ENCODE measurements at regions not wholly inside any gene's neighbourhood (a gene's known extent, or its start where the extent isn't known, plus 50 kb on each side); places are given as distances from the start of the nearest gene placed in this dataset.
"Not testable (repeated sequence)": the region's sequence is repeated elsewhere in the genome, so short reads cannot be mapped to it uniquely, and the experiment has no call there.

- no peak for DNase-seq
- ATAC-seq = no peak
- intact Hi-C loops (cut with DNase I, micrococcal nuclease) = no loop called here
These were observed 144.9 kb upstream of the MTPN start for GRCh38 chr7:136122026-136122425.

GRCh38 chr7:136117539-136117938 lies 140.4 kb upstream of the MTPN start:
- ATAC-seq = no peak
- DNase-seq = no peak
- intact Hi-C loops (cut with DNase I, micrococcal nuclease) = no loop called here

GRCh38 chr7:136116186-136116585 lies 139.0 kb upstream of the MTPN start:
- ATAC-seq = no peak
- no peak for DNase-seq
- intact Hi-C loops (cut with DNase I, micrococcal nuclease) = no loop called here

DNA sequence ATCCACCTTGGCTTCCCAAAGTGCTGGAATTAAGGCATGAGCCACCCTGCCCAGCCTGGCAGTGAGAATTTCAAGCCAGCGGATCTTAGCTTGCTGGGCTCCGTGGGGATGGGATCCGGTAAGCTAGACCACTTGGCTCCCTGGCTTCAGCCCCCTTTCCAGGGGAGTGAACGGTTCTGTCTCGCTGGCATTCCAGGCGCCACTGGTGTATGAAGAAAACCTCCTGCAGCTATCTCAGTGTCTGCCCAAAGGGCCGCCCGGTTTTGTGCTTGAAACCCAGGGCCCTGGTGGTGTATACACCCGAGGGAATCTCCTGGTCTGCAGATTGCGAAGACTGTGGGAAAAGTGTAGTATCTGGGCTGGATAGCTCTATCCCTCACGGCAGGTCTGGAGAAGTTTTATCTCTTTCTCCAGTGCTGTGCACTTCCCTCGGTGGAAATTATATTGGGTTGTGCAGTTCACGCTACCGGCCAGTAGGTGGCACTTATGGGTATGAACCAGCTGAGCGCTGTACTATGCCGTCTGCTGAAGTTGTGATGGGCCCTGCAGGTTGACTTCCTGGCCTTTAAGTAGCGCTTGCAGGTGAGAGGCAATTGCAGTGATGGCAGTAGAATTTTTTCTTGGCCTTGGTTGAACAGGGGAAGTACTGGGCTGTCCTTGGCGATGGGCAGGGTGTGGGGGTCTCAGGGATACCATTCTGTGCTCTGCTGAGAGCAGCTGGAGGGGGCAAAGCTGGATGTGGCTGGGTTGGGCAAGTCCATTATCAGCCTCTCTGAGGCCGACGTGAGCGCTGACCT lies 138.0 kb upstream of the MTPN start:
- ATAC-seq = peak; percentile 39
- peak in 1 of 2 donors; percentile 25 for DNase-seq
- intact Hi-C loops (cut with DNase I, micrococcal nuclease) = no loop called here

GRCh38 chr7:136114467-136114866 lies 137.3 kb upstream of the MTPN start:
- ATAC-seq; DNase-seq; intact Hi-C loops (cut with DNase I, micrococcal nuclease): not testable (repeated sequence)

DNA sequence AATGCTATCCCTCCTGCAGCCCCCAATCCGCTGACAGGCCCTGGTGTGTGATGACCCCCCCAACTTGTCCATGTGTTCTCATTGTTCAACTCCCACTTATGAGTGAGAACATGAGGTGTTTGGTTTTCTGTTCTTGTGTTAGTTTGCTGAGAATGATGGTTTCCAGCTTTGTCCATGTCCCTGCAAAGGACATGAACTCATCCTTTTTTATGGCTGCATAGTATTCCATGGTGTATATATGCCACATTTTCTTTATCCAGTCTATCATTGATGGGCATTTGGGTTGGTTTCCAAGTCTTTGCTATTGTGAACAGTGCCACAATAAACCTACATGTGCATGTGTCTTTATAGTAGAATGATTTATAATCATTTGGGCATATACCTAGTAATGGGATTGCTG lies 131.9 kb upstream of the MTPN start:
- intact Hi-C loops (cut with DNase I, micrococcal nuclease); ATAC-seq; DNase-seq: not testable (repeated sequence)

GRCh38 chr7:136105191-136105590 lies 128.0 kb upstream of the MTPN start:
- DNase-seq (no peak), ATAC-seq (no peak)
- intact Hi-C loops (cut with DNase I, micrococcal nuclease) = no loop called here

GRCh38 chr7:136104269-136104603 lies 127.1 kb upstream of the MTPN start:
- ATAC-seq (no peak), DNase-seq (no peak)
- intact Hi-C loops (cut with DNase I, micrococcal nuclease) = no loop called here

DNA sequence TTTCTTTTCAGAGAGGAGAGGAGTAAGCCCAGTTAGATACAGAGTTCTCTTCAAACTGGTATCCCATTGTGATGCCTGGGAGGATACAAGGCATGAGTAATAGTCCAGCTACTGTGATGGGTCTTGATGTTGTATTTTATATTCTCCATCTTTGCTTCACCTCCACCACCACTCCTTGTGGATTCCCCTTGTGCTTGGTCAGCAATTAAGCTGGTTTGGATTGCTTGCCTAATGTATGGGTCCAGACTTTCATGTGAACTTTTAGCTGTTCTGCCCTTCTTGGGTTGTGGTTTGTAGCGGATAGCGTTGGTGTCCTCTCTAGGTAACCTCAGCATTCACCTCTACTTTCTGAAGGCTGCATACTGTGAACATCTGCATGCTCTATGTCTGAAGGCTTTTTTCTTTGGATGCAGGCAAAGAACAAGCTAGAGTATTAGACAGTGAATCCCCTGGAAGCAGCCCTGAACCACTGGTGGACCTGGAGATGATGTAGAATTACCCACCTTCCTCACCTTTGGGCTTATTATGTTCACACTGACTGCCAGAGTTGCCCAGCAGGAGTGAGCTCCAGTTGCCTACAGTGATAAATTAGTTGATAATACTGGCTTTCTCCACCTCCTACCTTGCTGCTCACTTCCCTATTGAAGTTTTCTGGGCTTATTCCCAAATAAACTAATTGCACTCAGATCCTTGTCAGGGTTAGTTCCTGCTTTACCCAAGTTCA lies 126.5 kb upstream of the MTPN start:
- DNase-seq = no peak
- ATAC-seq = no peak
- intact Hi-C loops (cut with DNase I, micrococcal nuclease) = no loop called here

GRCh38 chr7:136102881-136103280 lies 125.7 kb upstream of the MTPN start:
- DNase-seq (no peak), ATAC-seq (no peak)
- intact Hi-C loops (cut with DNase I, micrococcal nuclease) = no loop called here

DNA sequence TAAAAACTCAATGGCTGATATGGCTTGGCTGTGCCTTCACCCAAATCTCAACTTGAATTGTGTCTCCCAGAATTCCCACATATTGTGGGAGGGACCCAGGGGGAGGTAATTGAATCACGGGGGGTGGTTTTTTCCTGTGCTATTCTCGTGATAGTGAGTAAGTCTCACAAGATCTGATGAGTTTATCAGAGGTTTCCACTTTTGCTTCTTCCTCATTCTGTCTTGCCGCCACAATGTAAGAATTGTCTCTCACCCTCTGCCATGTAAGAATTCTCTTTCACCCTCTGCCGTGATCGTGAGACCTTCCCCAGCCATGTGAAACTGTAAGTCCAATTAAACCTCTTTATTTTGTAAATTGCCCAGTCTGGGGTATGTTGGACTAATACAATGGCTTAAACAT lies 115.6 kb upstream of the MTPN start:
- intact Hi-C loops (cut with DNase I, micrococcal nuclease); DNase-seq: not testable (repeated sequence)

GRCh38 chr7:136087881-136088280 lies 110.7 kb upstream of the MTPN start:
- intact Hi-C loops (cut with DNase I, micrococcal nuclease) = no loop called here
- ATAC-seq (no peak), DNase-seq (no peak)

More for the DNA sequence above, 115.6 kb upstream of the MTPN start:
- ATAC-seq = not testable (repeated sequence)

DNA sequence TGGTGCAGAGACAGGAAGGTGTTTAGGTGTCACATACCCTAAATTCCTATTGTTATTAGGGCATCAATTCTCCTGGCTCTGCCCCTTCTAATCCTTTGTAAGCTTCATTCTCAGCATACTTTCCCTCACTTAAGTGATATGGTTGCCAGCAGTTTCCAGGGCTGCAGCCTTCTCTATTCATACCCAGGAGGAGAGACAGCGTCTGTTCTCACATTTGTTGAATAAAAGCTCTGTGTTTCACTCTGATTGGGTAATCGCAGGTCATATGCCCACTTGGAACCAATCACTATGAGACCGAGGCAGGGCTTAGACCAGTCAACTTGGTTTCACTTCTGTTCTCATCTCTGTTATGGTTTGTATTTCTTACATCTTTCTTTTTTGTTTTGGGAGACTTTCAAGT lies 109.6 kb upstream of the MTPN start:
- intact Hi-C loops (cut with DNase I, micrococcal nuclease) = no loop called here
- no peak for DNase-seq
- peak; percentile 46 for ATAC-seq

- ATAC-seq = no peak
- no peak for DNase-seq
- intact Hi-C loops (cut with DNase I, micrococcal nuclease) = no loop called here
These were observed 102.8 kb upstream of the MTPN start for GRCh38 chr7:136079934-136080333.

GRCh38 chr7:136079478-136079892 lies 102.3 kb upstream of the MTPN start:
- ATAC-seq (no peak), DNase-seq (no peak)
- intact Hi-C loops (cut with DNase I, micrococcal nuclease) = no loop called here

DNA sequence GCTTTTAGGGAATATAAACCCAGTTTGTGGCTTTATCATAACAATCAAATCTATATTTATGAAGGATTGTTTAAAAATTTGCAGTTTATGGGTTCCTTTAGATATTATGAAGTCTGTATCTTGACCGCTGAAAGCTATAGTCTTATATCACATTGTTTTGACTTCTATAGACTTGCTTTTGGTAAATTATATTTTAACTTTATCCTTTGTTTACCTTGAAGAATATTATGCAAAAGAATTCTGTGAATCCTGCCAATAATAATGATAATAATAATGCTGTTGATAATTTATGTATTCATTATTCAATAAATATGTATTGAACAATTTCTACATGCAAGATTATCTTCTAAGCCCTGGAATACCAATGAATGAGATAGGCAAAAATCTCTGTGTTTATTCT lies 101.9 kb upstream of the MTPN start:
- no peak for ATAC-seq
- no peak for DNase-seq
- intact Hi-C loops (cut with DNase I, micrococcal nuclease) = no loop called here

DNA sequence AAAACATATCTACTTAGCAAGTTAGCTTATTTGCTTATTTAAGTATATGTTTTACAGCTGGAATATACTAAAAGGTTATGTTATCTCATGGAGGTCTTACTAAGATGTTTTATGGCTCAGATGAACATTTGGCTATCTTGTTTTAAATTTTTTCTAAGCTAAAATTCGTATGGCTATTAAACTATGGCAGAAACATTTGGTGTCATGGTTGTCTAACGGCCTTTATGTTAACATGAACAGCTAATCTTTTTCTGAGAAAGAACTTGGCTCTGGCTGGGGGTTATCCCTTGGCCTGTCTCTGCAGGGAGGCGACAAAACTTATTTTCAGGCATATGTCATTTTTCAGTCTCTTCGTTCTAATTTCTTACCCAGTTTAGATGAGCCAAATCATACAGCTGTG lies 101.5 kb upstream of the MTPN start:
- no peak for DNase-seq
- intact Hi-C loops (cut with DNase I, micrococcal nuclease) = no loop called here

GRCh38 chr7:136076954-136077353 lies 99.8 kb upstream of the MTPN start:
- intact Hi-C loops (cut with DNase I, micrococcal nuclease) = no loop called here
- ATAC-seq (no peak), DNase-seq (no peak)

More for the DNA sequence above, 101.5 kb upstream of the MTPN start:
- ATAC-seq = no peak

- no peak for ATAC-seq
- intact Hi-C loops (cut with DNase I, micrococcal nuclease) = no loop called here
- DNase-seq = no peak
These were observed 97.7 kb upstream of the MTPN start for GRCh38 chr7:136074843-136075242.

DNA sequence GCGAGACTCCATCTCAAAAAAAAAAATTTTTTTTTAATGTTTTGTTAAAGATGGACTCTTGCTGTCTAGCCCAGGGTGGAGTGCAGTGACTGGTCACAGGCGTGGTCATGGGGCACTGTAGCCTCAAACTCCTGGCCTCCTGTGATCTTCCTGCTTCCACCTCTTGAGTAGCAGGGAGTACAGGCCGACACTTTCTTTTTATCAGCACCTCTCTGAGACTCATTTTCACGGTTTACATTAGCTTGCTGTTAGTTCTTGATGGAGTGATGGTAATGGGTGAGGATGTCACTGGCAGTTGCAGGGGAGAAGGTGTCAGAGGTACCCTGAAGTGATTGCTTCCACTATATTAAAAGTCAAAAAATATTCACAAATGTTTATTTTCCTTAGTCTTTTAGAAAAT lies 95.3 kb upstream of the MTPN start:
- intact Hi-C loops (cut with DNase I, micrococcal nuclease) = no loop called here
- ATAC-seq = no peak
- DNase-seq = no peak

Data from left colon (tissue), 2 donors.